ENCODE measurements at regions not wholly inside any gene's neighbourhood (a gene's known extent, or its start where the extent isn't known, plus 50 kb on each side); places are given as distances from the start of the nearest gene placed in this dataset.

DNA sequence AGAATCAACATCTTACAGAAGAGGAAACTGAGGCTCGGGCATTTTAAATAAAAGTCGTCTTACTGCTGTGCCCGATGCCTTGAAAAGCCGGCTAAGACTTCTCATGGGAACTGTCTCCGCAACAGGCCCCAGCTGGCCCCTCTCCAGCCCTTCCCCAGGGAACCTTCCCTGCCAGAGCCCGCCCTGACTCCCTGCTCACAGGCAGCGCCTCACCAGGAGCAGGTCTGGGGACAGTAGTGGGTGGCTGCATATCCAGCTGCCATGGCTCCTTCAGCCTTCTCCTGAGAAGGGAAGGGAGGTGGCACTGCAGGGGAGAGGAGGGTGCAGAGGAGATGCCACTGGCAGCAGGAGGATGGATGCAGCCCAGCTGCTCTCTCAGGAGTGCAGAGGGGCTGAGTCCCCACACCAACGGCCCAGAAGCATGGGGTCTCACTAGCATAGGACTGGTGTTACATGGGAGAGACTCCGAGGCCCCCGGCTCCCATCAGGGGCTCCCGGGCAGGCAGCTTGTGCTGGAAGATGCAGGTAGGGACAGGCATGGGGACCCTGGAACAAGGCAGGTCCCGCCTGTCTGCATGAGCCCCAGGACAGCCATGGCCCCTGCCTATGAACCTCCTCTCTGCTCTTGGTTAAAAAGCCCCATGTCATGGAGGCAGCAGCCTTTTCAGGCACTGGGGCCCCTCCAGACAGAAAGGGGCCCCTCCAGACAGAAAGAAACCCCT lies 216.4 kb upstream of the SGCG start:
- TF ChIP-seq RCOR1 (IDR thresholded peaks at IDR 0.05; ENCODE audit: low read length) (no peak), YY1 (IDR thresholded peaks at IDR 0.05; ENCODE audit: low read depth) (no peak)
- TF ChIP-seq, protein P1, sequence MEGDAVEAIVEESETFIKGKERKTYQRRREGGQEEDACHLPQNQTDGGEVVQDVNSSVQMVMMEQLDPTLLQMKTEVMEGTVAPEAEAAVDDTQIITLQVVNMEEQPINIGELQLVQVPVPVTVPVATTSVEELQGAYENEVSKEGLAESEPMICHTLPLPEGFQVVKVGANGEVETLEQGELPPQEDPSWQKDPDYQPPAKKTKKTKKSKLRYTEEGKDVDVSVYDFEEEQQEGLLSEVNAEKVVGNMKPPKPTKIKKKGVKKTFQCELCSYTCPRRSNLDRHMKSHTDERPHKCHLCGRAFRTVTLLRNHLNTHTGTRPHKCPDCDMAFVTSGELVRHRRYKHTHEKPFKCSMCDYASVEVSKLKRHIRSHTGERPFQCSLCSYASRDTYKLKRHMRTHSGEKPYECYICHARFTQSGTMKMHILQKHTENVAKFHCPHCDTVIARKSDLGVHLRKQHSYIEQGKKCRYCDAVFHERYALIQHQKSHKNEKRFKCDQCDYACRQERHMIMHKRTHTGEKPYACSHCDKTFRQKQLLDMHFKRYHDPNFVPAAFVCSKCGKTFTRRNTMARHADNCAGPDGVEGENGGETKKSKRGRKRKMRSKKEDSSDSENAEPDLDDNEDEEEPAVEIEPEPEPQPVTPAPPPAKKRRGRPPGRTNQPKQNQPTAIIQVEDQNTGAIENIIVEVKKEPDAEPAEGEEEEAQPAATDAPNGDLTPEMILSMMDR (IDR thresholded peaks at IDR 0.05), result no peak
- TF ChIP-seq, protein P2, sequence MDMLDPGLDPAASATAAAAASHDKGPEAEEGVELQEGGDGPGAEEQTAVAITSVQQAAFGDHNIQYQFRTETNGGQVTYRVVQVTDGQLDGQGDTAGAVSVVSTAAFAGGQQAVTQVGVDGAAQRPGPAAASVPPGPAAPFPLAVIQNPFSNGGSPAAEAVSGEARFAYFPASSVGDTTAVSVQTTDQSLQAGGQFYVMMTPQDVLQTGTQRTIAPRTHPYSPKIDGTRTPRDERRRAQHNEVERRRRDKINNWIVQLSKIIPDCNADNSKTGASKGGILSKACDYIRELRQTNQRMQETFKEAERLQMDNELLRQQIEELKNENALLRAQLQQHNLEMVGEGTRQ (IDR thresholded peaks at IDR 0.05; ENCODE audit: borderline replicate concordance, low read depth, low read length), result no peak

All from SK-N-SH (cell line).